ENCODE measurements at regions not wholly inside any gene's neighbourhood (a gene's known extent, or its start where the extent isn't known, plus 50 kb on each side); places are given as distances from the start of the nearest gene placed in this dataset.

DNA sequence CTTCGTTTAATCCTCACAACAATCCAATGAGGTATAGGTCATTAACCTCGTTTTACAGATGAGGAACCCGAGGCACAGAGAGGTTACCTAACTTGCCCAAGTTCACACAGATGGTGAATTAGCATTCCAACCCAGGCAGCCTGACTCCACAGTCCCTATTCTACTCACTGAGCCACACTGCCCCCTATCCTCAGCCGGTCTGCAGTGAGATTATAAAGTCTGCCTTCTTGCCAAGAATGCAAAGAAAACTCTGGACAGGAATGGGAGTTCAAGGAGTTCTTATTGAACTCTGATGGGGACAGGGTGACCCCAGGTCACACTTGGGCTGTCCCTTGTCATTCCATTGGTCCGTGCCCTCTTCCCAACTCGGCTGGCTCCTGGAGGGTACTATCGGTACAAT, 94.0 kb upstream of the KCNK12 start:
- TF ChIP-seq POLR2AphosphoS5 (IDR thresholded peaks at IDR 0.05; ENCODE audit: low read depth) (no peak), GABPA (IDR thresholded peaks at IDR 0.05; ENCODE audit: low read depth) (no peak), SPI1 (IDR thresholded peaks at IDR 0.05; ENCODE audit: borderline replicate concordance, low read depth) (no peak)
- TF ChIP-seq, protein P1, sequence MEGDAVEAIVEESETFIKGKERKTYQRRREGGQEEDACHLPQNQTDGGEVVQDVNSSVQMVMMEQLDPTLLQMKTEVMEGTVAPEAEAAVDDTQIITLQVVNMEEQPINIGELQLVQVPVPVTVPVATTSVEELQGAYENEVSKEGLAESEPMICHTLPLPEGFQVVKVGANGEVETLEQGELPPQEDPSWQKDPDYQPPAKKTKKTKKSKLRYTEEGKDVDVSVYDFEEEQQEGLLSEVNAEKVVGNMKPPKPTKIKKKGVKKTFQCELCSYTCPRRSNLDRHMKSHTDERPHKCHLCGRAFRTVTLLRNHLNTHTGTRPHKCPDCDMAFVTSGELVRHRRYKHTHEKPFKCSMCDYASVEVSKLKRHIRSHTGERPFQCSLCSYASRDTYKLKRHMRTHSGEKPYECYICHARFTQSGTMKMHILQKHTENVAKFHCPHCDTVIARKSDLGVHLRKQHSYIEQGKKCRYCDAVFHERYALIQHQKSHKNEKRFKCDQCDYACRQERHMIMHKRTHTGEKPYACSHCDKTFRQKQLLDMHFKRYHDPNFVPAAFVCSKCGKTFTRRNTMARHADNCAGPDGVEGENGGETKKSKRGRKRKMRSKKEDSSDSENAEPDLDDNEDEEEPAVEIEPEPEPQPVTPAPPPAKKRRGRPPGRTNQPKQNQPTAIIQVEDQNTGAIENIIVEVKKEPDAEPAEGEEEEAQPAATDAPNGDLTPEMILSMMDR (IDR thresholded peaks at IDR 0.05; ENCODE audit: insufficient read depth, low read length), result no peak
- TF ChIP-seq, protein P2, sequence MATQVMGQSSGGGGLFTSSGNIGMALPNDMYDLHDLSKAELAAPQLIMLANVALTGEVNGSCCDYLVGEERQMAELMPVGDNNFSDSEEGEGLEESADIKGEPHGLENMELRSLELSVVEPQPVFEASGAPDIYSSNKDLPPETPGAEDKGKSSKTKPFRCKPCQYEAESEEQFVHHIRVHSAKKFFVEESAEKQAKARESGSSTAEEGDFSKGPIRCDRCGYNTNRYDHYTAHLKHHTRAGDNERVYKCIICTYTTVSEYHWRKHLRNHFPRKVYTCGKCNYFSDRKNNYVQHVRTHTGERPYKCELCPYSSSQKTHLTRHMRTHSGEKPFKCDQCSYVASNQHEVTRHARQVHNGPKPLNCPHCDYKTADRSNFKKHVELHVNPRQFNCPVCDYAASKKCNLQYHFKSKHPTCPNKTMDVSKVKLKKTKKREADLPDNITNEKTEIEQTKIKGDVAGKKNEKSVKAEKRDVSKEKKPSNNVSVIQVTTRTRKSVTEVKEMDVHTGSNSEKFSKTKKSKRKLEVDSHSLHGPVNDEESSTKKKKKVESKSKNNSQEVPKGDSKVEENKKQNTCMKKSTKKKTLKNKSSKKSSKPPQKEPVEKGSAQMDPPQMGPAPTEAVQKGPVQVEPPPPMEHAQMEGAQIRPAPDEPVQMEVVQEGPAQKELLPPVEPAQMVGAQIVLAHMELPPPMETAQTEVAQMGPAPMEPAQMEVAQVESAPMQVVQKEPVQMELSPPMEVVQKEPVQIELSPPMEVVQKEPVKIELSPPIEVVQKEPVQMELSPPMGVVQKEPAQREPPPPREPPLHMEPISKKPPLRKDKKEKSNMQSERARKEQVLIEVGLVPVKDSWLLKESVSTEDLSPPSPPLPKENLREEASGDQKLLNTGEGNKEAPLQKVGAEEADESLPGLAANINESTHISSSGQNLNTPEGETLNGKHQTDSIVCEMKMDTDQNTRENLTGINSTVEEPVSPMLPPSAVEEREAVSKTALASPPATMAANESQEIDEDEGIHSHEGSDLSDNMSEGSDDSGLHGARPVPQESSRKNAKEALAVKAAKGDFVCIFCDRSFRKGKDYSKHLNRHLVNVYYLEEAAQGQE (IDR thresholded peaks at IDR 0.05; ENCODE audit: insufficient replicate concordance, low read depth), result no peak
